ENCODE measurements at regions not wholly inside any gene's neighbourhood (a gene's known extent, or its start where the extent isn't known, plus 50 kb on each side); places are given as distances from the start of the nearest gene placed in this dataset.

DNA sequence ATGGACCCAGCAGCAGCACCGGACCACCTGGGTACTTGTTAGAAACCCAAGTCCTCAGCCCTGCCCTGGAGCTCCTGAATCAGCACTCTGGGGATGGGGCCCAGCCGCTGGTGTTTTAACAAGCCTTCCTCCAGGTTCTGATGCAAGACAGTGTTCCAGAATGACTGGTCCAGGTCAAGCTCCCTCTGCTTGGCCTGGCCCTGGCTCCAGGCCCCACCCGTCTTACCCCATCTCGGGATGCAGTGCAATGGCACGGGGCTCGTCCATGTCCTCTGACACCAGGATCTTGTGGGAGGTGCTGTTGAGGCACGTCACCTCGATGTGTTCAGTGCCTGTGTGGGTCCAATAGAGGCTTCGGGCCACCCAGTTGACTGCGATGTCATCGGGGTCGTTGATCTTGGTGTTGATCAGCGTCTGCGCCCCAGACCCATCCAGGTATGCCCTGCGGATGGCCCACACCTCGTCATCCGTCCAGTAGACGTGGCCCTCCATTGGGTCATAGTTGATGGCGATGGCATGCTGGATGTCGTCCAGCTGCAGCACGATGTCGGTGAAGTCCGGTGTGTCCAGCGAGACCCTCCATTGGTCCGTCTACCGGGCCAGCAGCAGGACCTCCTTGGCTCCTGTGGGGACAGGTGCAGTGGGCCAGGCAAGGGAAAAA is 140.3 kb downstream of the CRYBB2 start:
- H3K4me1 ChIP-seq (ENCODE audit: control insufficient read depth in 1 of 2, insufficient read depth in 2 of 2, low read length in 2 of 2), result no peaks in the 10 kb centered on the region
- 0 out of 2 replicates have a peak, but pooled peaks cover 3% of the 10 kb centered on the region for H3K79me2 ChIP-seq (ENCODE audit: insufficient read depth, low read length)
- TF ChIP-seq SRF (IDR thresholded peaks at IDR 0.05; ENCODE audit: low read depth), result no peak
- no peak for TF ChIP-seq RAD21 (IDR thresholded peaks at IDR 0.05; ENCODE audit: low read depth)
- TF ChIP-seq, protein P1, sequence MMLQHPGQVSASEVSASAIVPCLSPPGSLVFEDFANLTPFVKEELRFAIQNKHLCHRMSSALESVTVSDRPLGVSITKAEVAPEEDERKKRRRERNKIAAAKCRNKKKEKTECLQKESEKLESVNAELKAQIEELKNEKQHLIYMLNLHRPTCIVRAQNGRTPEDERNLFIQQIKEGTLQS (IDR thresholded peaks at IDR 0.05), result no peak
- ChIA-PET RAD21 (ENCODE audit: low non-redundant PET in 1 of 2, low total read pairs in 2 of 2, uncharacterized antibody in 2 of 2, unreplicated experiment in 2 of 2) (no interaction called here), POLR2A (no interaction called here), CTCF (no interaction called here)
- no peak overlapping the region for H2AFZ ChIP-seq (ENCODE audit: low read depth, low read length, poor library complexity, severe bottlenecking)
- H4K20me1 ChIP-seq (ENCODE audit: insufficient read depth), result no peaks in the 10 kb centered on the region
- H3K9me3 ChIP-seq (ENCODE audit: control insufficient read depth in 1 of 2, insufficient read depth in 1 of 2, low read depth in 1 of 2, low read length in 2 of 2), result no peaks in the 10 kb centered on the region
- no TSS peak for BruUV-seq (replicated peaks)
- H3K4me2 ChIP-seq (ENCODE audit: low read length), result no peak overlapping the region
- ATAC-seq (no peak), DNase-seq (ENCODE audit: low read depth, low spot score) (no peak)
- no peaks in the 10 kb centered on the region for H3K9me2 ChIP-seq (ENCODE audit: insufficient read depth)
- intact Hi-C loops (cut with micrococcal nuclease), result loop anchor here (5.0 kb wide), 1 partner anchor 343 kb away; no protein-coding TSS in a partner anchor
- H3K36me3 ChIP-seq (ENCODE audit: control insufficient read depth in 1 of 2, insufficient read depth in 2 of 2, low read length in 2 of 2), result peaks cover 0 to 7% of the 10 kb centered on the region in 2 experiments; a peak in 2 of 4 replicates
- no peak overlapping the region for H3K9ac ChIP-seq (ENCODE audit: low read length)
- no peaks in the 10 kb centered on the region for H3K27me3 ChIP-seq (ENCODE audit: insufficient read depth, low read length)
- no peak overlapping the region for H3K4me3 ChIP-seq (replicated peaks in 1 of 2; ENCODE audit: low read depth in 1 of 2, low read length in 2 of 2)
- H3K27ac ChIP-seq (ENCODE audit: low read depth, low read length), result no peak overlapping the region

GRCh38 chr22:25360411-25360810 is 141.0 kb downstream of the CRYBB2 start:
- no peaks in the 10 kb centered on the region for H3K4me1 ChIP-seq (ENCODE audit: control insufficient read depth in 1 of 2, insufficient read depth in 2 of 2, low read length in 2 of 2)
- H3K27ac ChIP-seq (ENCODE audit: low read depth, low read length), result no peak overlapping the region
- no peak overlapping the region for H3K9ac ChIP-seq (ENCODE audit: low read length)
- no TSS peak for BruUV-seq (replicated peaks)
- H3K9me2 ChIP-seq (ENCODE audit: insufficient read depth), result no peaks in the 10 kb centered on the region
- no peak overlapping the region for H2AFZ ChIP-seq (ENCODE audit: low read depth, low read length, poor library complexity, severe bottlenecking)
- no peak overlapping the region for H3K4me3 ChIP-seq (replicated peaks in 1 of 2; ENCODE audit: low read depth in 1 of 2, low read length in 2 of 2)
- H4K20me1 ChIP-seq (ENCODE audit: insufficient read depth), result no peaks in the 10 kb centered on the region
- H3K27me3 ChIP-seq (ENCODE audit: insufficient read depth, low read length), result no peaks in the 10 kb centered on the region
- ATAC-seq, result no peak
- ChIA-PET CTCF (no interaction called here), RAD21 (ENCODE audit: low non-redundant PET in 1 of 2, low total read pairs in 2 of 2, uncharacterized antibody in 2 of 2, unreplicated experiment in 2 of 2) (no interaction called here), POLR2A (no interaction called here)
- 0 out of 2 replicates have a peak, but pooled peaks cover 3% of the 10 kb centered on the region for H3K79me2 ChIP-seq (ENCODE audit: insufficient read depth, low read length)
- no peaks in the 10 kb centered on the region for H3K9me3 ChIP-seq (ENCODE audit: control insufficient read depth in 1 of 2, insufficient read depth in 1 of 2, low read depth in 1 of 2, low read length in 2 of 2)
- H3K4me2 ChIP-seq (ENCODE audit: low read length), result no peak overlapping the region
- intact Hi-C loops (cut with micrococcal nuclease), result loop anchor here (5.0 kb wide), 1 partner anchor 342 kb away; no protein-coding TSS in a partner anchor
- TF ChIP-seq CEBPB (IDR thresholded peaks at IDR 0.05; ENCODE audit: low read depth), result no peak
- no peak for TF ChIP-seq RAD21 (IDR thresholded peaks at IDR 0.05; ENCODE audit: low read depth)
- TF ChIP-seq ZNF274 (IDR thresholded peaks at IDR 0.05; ENCODE audit: low read depth, low read length), result no peak
- no peak for TF ChIP-seq YY1 (IDR thresholded peaks at IDR 0.05; ENCODE audit: extremely low read depth, insufficient replicate concordance, low read depth, low read length)
- TF ChIP-seq SIN3A (IDR thresholded peaks at IDR 0.05; ENCODE audit: low read depth), result no peak
- no peak for TF ChIP-seq ZFX (IDR thresholded peaks at IDR 0.05)
- no peak for TF ChIP-seq ZBTB33 (IDR thresholded peaks at IDR 0.05; ENCODE audit: extremely low read depth, insufficient replicate concordance, low read length)
- TF ChIP-seq ELF1 (IDR thresholded peaks at IDR 0.05; ENCODE audit: borderline replicate concordance, low read depth), result no peak
- peaks cover 0 to 7% of the 10 kb centered on the region in 2 experiments; a peak in 2 of 4 replicates for H3K36me3 ChIP-seq (ENCODE audit: control insufficient read depth in 1 of 2, insufficient read depth in 2 of 2, low read length in 2 of 2)
- DNase-seq (ENCODE audit: low read depth, low spot score), result no peak
